GM12878 (cell line): ENCODE measurements at regions not wholly inside any gene's neighbourhood (a gene's known extent, or its start where the extent isn't known, plus 50 kb on each side); places are given as distances from the start of the nearest gene placed in this dataset.

Source experiments
- ETV6 ChIP-seq, 2 experiments: fragments of 450-650 bp in 1 of 2; IDR thresholded peaks in 1 of 2; conservative IDR thresholded peaks in 1 of 2; 2 replicates each; pipeline ENCODE4 v1.6.1; 2014; ENCODE audit warnings: antibody characterized with exemption in 1 of 2, borderline replicate concordance in 1 of 2, low read depth in 1 of 2, mild to moderate bottlenecking in 1 of 2, moderate library complexity in 1 of 2
- RAD21 ChIP-seq: IDR thresholded peaks from 2 replicates; pipeline ENCODE4 v1.6.1; 2011; ENCODE audit warnings: mild to moderate bottlenecking, low read depth, low read length, moderate library complexity; ENCODE audit not compliant: insufficient read depth
- SRF ChIP-seq, 2 experiments: IDR thresholded peaks; 2 replicates each; pipeline ENCODE4 v1.6.1; 2011; ENCODE audit warnings: low read depth in 2 of 2, low read length in 2 of 2, mild to moderate bottlenecking in 1 of 2, moderate library complexity in 1 of 2
- TF ChIP-seq, protein P1 (sequence below): fragments of 450-650 bp; IDR thresholded peaks from 2 replicates; pipeline ENCODE4 v1.6.1; 2018; ENCODE audit warnings: borderline replicate concordance, mild to moderate bottlenecking; ENCODE audit not compliant: partially characterized antibody
- TF ChIP-seq, protein P2 (sequence below): fragments of 450-650 bp; IDR thresholded peaks from 2 replicates; pipeline ENCODE4 v1.6.1; 2017; ENCODE audit warnings: mild to moderate bottlenecking, moderate library complexity

DNA sequence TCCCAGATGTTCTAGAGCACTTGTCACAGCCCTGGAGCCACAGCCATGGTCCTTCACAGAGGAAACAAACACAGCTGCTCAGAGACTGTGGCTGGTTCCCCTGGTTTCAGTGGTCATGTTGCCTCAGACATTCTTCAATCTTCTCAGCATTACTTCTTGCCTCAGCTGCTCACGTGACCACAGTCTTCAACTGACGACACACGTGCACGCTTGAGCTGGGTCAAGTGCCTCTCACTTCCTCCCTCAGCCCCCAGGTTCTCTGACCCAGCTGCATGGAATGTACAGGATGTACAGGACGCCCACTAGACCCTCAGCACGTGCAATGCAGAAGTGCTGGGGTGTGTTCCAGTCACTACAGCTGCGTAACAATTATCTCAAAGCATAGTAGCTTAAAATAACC, 159.8 kb upstream of the GGTLC1 start:
- TF ChIP-seq, protein P1, sequence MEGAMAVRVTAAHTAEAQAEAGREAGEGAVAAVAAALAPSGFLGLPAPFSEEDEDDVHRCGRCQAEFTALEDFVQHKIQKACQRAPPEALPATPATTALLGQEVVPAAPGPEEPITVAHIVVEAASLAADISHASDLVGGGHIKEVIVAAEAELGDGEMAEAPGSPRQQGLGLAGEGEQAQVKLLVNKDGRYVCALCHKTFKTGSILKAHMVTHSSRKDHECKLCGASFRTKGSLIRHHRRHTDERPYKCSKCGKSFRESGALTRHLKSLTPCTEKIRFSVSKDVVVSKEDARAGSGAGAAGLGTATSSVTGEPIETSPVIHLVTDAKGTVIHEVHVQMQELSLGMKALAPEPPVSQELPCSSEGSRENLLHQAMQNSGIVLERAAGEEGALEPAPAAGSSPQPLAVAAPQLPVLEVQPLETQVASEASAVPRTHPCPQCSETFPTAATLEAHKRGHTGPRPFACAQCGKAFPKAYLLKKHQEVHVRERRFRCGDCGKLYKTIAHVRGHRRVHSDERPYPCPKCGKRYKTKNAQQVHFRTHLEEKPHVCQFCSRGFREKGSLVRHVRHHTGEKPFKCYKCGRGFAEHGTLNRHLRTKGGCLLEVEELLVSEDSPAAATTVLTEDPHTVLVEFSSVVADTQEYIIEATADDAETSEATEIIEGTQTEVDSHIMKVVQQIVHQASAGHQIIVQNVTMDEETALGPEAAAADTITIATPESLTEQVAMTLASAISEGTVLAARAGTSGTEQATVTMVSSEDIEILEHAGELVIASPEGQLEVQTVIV, result no peak
- TF ChIP-seq RAD21, result no peak
- TF ChIP-seq, protein P2, sequence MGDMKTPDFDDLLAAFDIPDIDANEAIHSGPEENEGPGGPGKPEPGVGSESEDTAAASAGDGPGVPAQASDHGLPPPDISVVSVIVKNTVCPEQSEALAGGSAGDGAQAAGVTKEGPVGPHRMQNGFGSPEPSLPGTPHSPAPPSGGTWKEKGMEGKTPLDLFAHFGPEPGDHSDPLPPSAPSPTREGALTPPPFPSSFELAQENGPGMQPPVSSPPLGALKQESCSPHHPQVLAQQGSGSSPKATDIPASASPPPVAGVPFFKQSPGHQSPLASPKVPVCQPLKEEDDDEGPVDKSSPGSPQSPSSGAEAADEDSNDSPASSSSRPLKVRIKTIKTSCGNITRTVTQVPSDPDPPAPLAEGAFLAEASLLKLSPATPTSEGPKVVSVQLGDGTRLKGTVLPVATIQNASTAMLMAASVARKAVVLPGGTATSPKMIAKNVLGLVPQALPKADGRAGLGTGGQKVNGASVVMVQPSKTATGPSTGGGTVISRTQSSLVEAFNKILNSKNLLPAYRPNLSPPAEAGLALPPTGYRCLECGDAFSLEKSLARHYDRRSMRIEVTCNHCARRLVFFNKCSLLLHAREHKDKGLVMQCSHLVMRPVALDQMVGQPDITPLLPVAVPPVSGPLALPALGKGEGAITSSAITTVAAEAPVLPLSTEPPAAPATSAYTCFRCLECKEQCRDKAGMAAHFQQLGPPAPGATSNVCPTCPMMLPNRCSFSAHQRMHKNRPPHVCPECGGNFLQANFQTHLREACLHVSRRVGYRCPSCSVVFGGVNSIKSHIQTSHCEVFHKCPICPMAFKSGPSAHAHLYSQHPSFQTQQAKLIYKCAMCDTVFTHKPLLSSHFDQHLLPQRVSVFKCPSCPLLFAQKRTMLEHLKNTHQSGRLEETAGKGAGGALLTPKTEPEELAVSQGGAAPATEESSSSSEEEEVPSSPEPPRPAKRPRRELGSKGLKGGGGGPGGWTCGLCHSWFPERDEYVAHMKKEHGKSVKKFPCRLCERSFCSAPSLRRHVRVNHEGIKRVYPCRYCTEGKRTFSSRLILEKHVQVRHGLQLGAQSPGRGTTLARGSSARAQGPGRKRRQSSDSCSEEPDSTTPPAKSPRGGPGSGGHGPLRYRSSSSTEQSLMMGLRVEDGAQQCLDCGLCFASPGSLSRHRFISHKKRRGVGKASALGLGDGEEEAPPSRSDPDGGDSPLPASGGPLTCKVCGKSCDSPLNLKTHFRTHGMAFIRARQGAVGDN, result no peak
- TF ChIP-seq SRF (IDR thresholded peaks at IDR 0.05; ENCODE audit: low read depth in 2 of 2, low read length in 2 of 2), result no peak
- TF ChIP-seq ETV6 (conservative IDR thresholded peaks at IDR 0.05 in 1 of 2, IDR thresholded peaks at IDR 0.05 in 1 of 2; ENCODE audit: borderline replicate concordance in 1 of 2, low read depth in 1 of 2), result peak in 1 of 2 experiments; percentile 54; a peak in 1 of 4 replicates
